GM12878 (cell line): ENCODE measurements at regions not wholly inside any gene's neighbourhood (a gene's known extent, or its start where the extent isn't known, plus 50 kb on each side); places are given as distances from the start of the nearest gene placed in this dataset.

Experiments
- ATAC-seq: fragments of 200-7000 bp; cut with Tn5 transposase; 3 replicates; pipeline ENCODE4 v1.9.1; 2020; ENCODE audit warnings: mild to moderate bottlenecking, moderate library complexity
- BruUV-seq: library from RNA; stranded (reverse); fragments of 400-500 nt; replicated peaks from 2 replicates; lab custom pipeline; 2021; lab: Mats Ljungman, UMichigan
- CTCF ChIA-PET: fragments of 300-600 bp; sonication (Branson Sonifier 250); formaldehyde crosslinking; extraction: SDS; loops from one replicate; lab custom pipeline; 2021; ENCODE audit warnings: inconsistent platforms; lab: Yijun Ruan, JAX
- POLR2A ChIA-PET: fragments of 350-600 bp; formaldehyde crosslinking; extraction: SDS; loops from one replicate; lab custom pipeline; 2021; ENCODE audit warnings: inconsistent platforms; lab: Charles Lee
- RAD21 ChIA-PET: fragments of 300-600 bp; sonication (Branson Sonifier 250); formaldehyde crosslinking; loops from one replicate; lab custom pipeline; 2023; ENCODE audit warnings: antibody characterized with exemption; ENCODE audit not compliant: unreplicated experiment; lab: Charles Lee
- SMC1A ChIA-PET: fragments of 300-600 bp; sonication (Branson Sonifier 250); formaldehyde crosslinking; loops from one replicate; lab custom pipeline; 2023; ENCODE audit not compliant: unreplicated experiment, uncharacterized antibody; lab: Charles Lee
- DNase-seq: peaks from one replicate; pipeline ENCODE4 v3.0.0-alpha.2; 2011; ENCODE audit warnings: low read depth, low spot score
- FAIRE-seq: peaks from 3 replicates; lab custom pipeline; 2011; peaks lifted over from hg19 to GRCh38; lab: Jason Lieb, UNC
- H2AFZ ChIP-seq: 2 replicates; pipeline ENCODE4 v1.6.0; 2011; ENCODE audit warnings: low read depth, low read length, control low read depth; ENCODE audit not compliant: control insufficient read depth
- H3K27ac ChIP-seq: 2 replicates; pipeline ENCODE4 v1.5.1; 2011; ENCODE audit warnings: control low read depth; ENCODE audit not compliant: control insufficient read depth, insufficient read depth
- H3K27me3 ChIP-seq, 2 experiments: replicated peaks in 1 of 2; 2 replicates each; pipeline versions ENCODE4 v1.6.0 to v1.6.1; 2011; ENCODE audit warnings: low read length in 1 of 2; ENCODE audit not compliant: control insufficient read depth in 2 of 2, insufficient read depth in 2 of 2
- H3K36me3 ChIP-seq, 2 experiments: 2 replicates each; pipeline ENCODE4 v1.5.1; 2011; ENCODE audit warnings: low read length in 1 of 2; ENCODE audit not compliant: control insufficient read depth in 2 of 2, insufficient read depth in 2 of 2
- H3K4me1 ChIP-seq: 2 replicates; pipeline ENCODE4 v1.6.1; 2011; ENCODE audit warnings: mild to moderate bottlenecking, low read length, moderate library complexity, mixed read lengths; ENCODE audit not compliant: control insufficient read depth, insufficient read depth
- H3K4me2 ChIP-seq: 2 replicates; pipeline ENCODE4 v1.6.0; 2011; ENCODE audit warnings: control low read depth; ENCODE audit not compliant: control insufficient read depth, insufficient read depth
- H3K4me3 ChIP-seq: fragments of 200-600 bp; sonication (generic); 2 replicates; pipeline ENCODE4 v1.5.1; 2016
- H3K79me2 ChIP-seq: 2 replicates; pipeline ENCODE4 v1.6.0; 2011; ENCODE audit warnings: low read length; ENCODE audit not compliant: control insufficient read depth, insufficient read depth
- H3K9ac ChIP-seq: 2 replicates; pipeline ENCODE4 v1.8.0; 2011; ENCODE audit warnings: low read length, control low read depth, mixed read lengths; ENCODE audit not compliant: control insufficient read depth, insufficient read depth
- H3K9me3 ChIP-seq: replicated peaks from 3 replicates; pipeline ENCODE4 v1.5.1; 2011; ENCODE audit warnings: mild to moderate bottlenecking, low read length; ENCODE audit not compliant: control insufficient read depth, insufficient read depth
- H4K20me1 ChIP-seq: 2 replicates; pipeline ENCODE4 v1.6.0; 2011; ENCODE audit not compliant: control insufficient read depth, insufficient read depth
- BRCA1 ChIP-seq: IDR thresholded peaks from 2 replicates; pipeline ENCODE4 v1.6.1; 2011; ENCODE audit warnings: low read depth, low read length, improper control_type of control experiment
- E2F4 ChIP-seq: IDR thresholded peaks from 2 replicates; pipeline ENCODE4 v1.6.1; 2012; ENCODE audit warnings: low read depth, low read length, improper control_type of control experiment
- FOXM1 ChIP-seq: IDR thresholded peaks from 2 replicates; pipeline ENCODE4 v1.6.1; 2012; ENCODE audit warnings: low read depth, mild to moderate bottlenecking, inconsistent platforms, low read length, moderate library complexity
- IRF5 ChIP-seq: fragments of 450-650 bp; IDR thresholded peaks from 2 replicates; pipeline ENCODE4 v1.6.1; 2017; ENCODE audit warnings: borderline replicate concordance
- SIN3A ChIP-seq: IDR thresholded peaks from 2 replicates; pipeline ENCODE4 v1.6.1; 2012; ENCODE audit warnings: low read depth, low read length, improper control_type of control experiment
- SMC3 ChIP-seq: IDR thresholded peaks from 2 replicates; pipeline ENCODE4 v1.6.1; 2011; ENCODE audit warnings: low read length, improper control_type of control experiment, borderline replicate concordance
- whole genome bisulfite sequencing: methylation state at CpG from one replicate; pipeline ENCODE4 v1.1.6; 2016; ENCODE audit warnings: low lambda C conversion rate; ENCODE audit not compliant: insufficient replicate concordance, insufficient coverage; ENCODE audit errors: missing lambda C conversion rate; 5-methylcytosine and 5-hydroxymethylcytosine counted together
- in situ Hi-C: fragments of 300-500 bp; cut with MboI; formaldehyde crosslinking; loops from 9 replicates; pipeline ENCODE4 v1.14.3; 2018; ENCODE audit warnings: mixed read lengths
- intact Hi-C: fragments of 100-400 bp; cut with micrococcal nuclease; formaldehyde crosslinking; loops from one replicate; pipeline ENCODE4 v1.14.2; 2022; ENCODE audit not compliant: unreplicated experiment

DNA sequence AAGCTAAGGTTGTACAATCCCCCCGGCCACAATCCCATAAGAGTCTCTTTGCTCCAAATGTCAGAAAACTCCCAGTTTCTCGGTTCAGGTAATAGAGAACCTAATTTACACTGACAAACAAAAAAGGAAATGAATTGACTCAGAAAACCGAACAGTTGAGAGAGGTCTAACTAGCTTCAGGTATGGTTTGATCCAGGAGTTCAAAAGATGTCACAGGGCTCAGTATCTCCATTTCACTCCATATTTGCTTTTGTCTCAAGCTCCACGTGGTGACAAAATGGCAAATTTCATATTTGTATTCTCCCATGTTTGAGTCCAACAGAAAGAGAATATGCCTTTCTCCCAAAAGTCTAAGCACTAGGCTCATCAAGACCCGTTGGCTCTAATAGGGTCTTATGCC is 117.4 kb downstream of the AXIN2 start:
- ChIA-PET CTCF (no interaction called here), POLR2A (no interaction called here)
- BruUV-seq: no TSS peak
- TF ChIP-seq SMC3: no peak
- TF ChIP-seq BRCA1: no peak
- TF ChIP-seq FOXM1: no peak
- no peak for TF ChIP-seq IRF5
- TF ChIP-seq SIN3A: no peak
- no peak for TF ChIP-seq E2F4
- TF ChIP-seq, all 136 proteins: peak for 0
- Histone ChIP-seq H3K9me3 (no peaks in the 10 kb centered on the region; the same call in 2 of the 3 replicates), H3K27me3 (peaks cover 0 to 2% of the 10 kb centered on the region in 2 experiments; a peak in 2 of 4 replicates), H3K79me2 (no peaks in the 10 kb centered on the region), H3K4me1 (no peaks in the 10 kb centered on the region), H2AFZ (no peak overlapping the region), H3K4me2 (no peak overlapping the region), H3K9ac (no peak overlapping the region), H3K4me3 (no peak overlapping the region), H3K36me3 (no peaks in the 10 kb centered on the region), H3K27ac (no peak overlapping the region), H4K20me1 (no peaks in the 10 kb centered on the region)
- ChIA-PET RAD21 (interaction anchor here (1.3 kb wide), 1 partner anchor 150 kb away, joined by 3 read pairs; no protein-coding TSS in a partner anchor), SMC1A (no interaction called here)
- ATAC-seq (no peak), DNase-seq (no peak), FAIRE-seq (no peak)
- intact Hi-C loops: no loop called here
- 0% methylated on average over 5 of the region's 5 CpGs for WGBS
- in situ Hi-C loops: no loop called here
